ENCODE measurements at regions not wholly inside any gene's neighbourhood (a gene's known extent, or its start where the extent isn't known, plus 50 kb on each side); places are given as distances from the start of the nearest gene placed in this dataset.

DNA sequence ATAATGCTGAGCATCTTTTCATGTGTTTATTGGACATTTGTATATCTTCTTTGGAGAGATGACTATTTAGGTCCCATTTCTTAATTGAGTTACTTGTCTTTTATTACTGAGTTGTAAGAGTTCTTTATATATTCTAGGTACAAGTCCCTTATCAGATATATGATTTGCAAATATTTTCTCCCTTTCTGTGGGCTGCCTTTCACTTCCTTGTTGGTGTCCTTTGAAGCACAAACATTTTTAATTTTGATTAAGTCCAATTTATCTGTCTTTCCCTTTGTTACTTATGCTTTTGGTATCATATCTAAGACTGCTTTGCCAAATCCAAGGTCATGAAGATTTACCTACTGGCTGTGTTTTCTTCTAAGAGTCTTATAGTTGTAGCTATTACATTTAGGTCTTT is 113.2 kb downstream of the HNRNPD start:
- intact Hi-C loops (cut with micrococcal nuclease; ENCODE audit: unreplicated experiment), result no loop called here

GRCh38 chr4:82256718-82257117 is 117.1 kb downstream of the HNRNPD start:
- no peak for TF ChIP-seq TCF7L2 (IDR thresholded peaks at IDR 0.05; ENCODE audit: low read depth, low read length)
- TF ChIP-seq, protein P1, sequence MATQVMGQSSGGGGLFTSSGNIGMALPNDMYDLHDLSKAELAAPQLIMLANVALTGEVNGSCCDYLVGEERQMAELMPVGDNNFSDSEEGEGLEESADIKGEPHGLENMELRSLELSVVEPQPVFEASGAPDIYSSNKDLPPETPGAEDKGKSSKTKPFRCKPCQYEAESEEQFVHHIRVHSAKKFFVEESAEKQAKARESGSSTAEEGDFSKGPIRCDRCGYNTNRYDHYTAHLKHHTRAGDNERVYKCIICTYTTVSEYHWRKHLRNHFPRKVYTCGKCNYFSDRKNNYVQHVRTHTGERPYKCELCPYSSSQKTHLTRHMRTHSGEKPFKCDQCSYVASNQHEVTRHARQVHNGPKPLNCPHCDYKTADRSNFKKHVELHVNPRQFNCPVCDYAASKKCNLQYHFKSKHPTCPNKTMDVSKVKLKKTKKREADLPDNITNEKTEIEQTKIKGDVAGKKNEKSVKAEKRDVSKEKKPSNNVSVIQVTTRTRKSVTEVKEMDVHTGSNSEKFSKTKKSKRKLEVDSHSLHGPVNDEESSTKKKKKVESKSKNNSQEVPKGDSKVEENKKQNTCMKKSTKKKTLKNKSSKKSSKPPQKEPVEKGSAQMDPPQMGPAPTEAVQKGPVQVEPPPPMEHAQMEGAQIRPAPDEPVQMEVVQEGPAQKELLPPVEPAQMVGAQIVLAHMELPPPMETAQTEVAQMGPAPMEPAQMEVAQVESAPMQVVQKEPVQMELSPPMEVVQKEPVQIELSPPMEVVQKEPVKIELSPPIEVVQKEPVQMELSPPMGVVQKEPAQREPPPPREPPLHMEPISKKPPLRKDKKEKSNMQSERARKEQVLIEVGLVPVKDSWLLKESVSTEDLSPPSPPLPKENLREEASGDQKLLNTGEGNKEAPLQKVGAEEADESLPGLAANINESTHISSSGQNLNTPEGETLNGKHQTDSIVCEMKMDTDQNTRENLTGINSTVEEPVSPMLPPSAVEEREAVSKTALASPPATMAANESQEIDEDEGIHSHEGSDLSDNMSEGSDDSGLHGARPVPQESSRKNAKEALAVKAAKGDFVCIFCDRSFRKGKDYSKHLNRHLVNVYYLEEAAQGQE (IDR thresholded peaks at IDR 0.05; ENCODE audit: insufficient read depth in 1 of 2, low read depth in 2 of 2, low read length in 1 of 2), result no peak
- TF ChIP-seq POLR2AphosphoS5 (IDR thresholded peaks at IDR 0.05; ENCODE audit: low read depth, low read length), result no peak
- TF ChIP-seq SIN3A (IDR thresholded peaks at IDR 0.05; ENCODE audit: borderline replicate concordance, insufficient read depth, low read depth, low read length), result no peak
- TF ChIP-seq, protein P2, sequence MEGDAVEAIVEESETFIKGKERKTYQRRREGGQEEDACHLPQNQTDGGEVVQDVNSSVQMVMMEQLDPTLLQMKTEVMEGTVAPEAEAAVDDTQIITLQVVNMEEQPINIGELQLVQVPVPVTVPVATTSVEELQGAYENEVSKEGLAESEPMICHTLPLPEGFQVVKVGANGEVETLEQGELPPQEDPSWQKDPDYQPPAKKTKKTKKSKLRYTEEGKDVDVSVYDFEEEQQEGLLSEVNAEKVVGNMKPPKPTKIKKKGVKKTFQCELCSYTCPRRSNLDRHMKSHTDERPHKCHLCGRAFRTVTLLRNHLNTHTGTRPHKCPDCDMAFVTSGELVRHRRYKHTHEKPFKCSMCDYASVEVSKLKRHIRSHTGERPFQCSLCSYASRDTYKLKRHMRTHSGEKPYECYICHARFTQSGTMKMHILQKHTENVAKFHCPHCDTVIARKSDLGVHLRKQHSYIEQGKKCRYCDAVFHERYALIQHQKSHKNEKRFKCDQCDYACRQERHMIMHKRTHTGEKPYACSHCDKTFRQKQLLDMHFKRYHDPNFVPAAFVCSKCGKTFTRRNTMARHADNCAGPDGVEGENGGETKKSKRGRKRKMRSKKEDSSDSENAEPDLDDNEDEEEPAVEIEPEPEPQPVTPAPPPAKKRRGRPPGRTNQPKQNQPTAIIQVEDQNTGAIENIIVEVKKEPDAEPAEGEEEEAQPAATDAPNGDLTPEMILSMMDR (IDR thresholded peaks at IDR 0.05), result no peak
- POLR2A ChIA-PET, result no interaction called here
- H3K4me3 ChIP-seq (ENCODE audit: low read depth in 2 of 2, low read length in 2 of 2), result no peak overlapping the region

More for the DNA sequence above, 113.2 kb downstream of the HNRNPD start:
- H3K4me3 ChIP-seq (ENCODE audit: low read depth in 2 of 2, low read length in 2 of 2), result no peak overlapping the region
- in situ Hi-C loops (cut with HindIII; ENCODE audit: low pct_unique_long_range_greater_than_20kb, low sequenced_read_pairs), result no loop called here
- no peak for TF ChIP-seq TCF7L2 (IDR thresholded peaks at IDR 0.05; ENCODE audit: low read depth, low read length)
- no peak for TF ChIP-seq POLR2AphosphoS5 (IDR thresholded peaks at IDR 0.05; ENCODE audit: low read depth, low read length)
- no peak for TF ChIP-seq SIN3A (IDR thresholded peaks at IDR 0.05; ENCODE audit: borderline replicate concordance, insufficient read depth, low read depth, low read length)
- TF ChIP-seq, protein P2 (IDR thresholded peaks at IDR 0.05), result no peak
- H3K36me3 ChIP-seq (ENCODE audit: control insufficient read depth, insufficient read depth, low read length), result no peaks in the 10 kb centered on the region
- BruUV-seq (replicated peaks), result no TSS peak
- ChIA-PET POLR2A (no interaction called here), CTCF (no interaction called here)
- no peaks in the 10 kb centered on the region for H3K9me3 ChIP-seq (ENCODE audit: control insufficient read depth, insufficient read depth, low read depth, low read length)
- ATAC-seq, result no peak
- no peaks in the 10 kb centered on the region for H3K27me3 ChIP-seq (ENCODE audit: control insufficient read depth, insufficient read depth, low read length)
- H3K4me1 ChIP-seq (ENCODE audit: control insufficient read depth, insufficient read depth, low read length), result no peaks in the 10 kb centered on the region
- no peak for DNase-seq (ENCODE audit: low read depth, low spot score)
- H3K27ac ChIP-seq (ENCODE audit: low read length), result no peak overlapping the region

More at GRCh38 chr4:82256718-82257117, 117.1 kb downstream of the HNRNPD start:
- in situ Hi-C loops (cut with HindIII; ENCODE audit: low pct_unique_long_range_greater_than_20kb, low sequenced_read_pairs), result no loop called here
- CTCF ChIA-PET, result no interaction called here
- intact Hi-C loops (cut with micrococcal nuclease; ENCODE audit: unreplicated experiment), result no loop called here
- Histone ChIP-seq H3K36me3 (ENCODE audit: control insufficient read depth, insufficient read depth, low read length) (no peaks in the 10 kb centered on the region), H3K9me3 (ENCODE audit: control insufficient read depth, insufficient read depth, low read depth, low read length) (no peaks in the 10 kb centered on the region), H3K27ac (ENCODE audit: low read length) (no peak overlapping the region), H3K27me3 (ENCODE audit: control insufficient read depth, insufficient read depth, low read length) (no peaks in the 10 kb centered on the region), H3K4me1 (ENCODE audit: control insufficient read depth, insufficient read depth, low read length) (no peaks in the 10 kb centered on the region)
- BruUV-seq (replicated peaks), result no TSS peak
- DNase-seq (ENCODE audit: low read depth, low spot score), result no peak
- no peak for ATAC-seq

Measured in Panc1 (cell line).